ENCODE measurements at regions not wholly inside any gene's neighbourhood (a gene's known extent, or its start where the extent isn't known, plus 50 kb on each side); places are given as distances from the start of the nearest gene placed in this dataset.

DNA sequence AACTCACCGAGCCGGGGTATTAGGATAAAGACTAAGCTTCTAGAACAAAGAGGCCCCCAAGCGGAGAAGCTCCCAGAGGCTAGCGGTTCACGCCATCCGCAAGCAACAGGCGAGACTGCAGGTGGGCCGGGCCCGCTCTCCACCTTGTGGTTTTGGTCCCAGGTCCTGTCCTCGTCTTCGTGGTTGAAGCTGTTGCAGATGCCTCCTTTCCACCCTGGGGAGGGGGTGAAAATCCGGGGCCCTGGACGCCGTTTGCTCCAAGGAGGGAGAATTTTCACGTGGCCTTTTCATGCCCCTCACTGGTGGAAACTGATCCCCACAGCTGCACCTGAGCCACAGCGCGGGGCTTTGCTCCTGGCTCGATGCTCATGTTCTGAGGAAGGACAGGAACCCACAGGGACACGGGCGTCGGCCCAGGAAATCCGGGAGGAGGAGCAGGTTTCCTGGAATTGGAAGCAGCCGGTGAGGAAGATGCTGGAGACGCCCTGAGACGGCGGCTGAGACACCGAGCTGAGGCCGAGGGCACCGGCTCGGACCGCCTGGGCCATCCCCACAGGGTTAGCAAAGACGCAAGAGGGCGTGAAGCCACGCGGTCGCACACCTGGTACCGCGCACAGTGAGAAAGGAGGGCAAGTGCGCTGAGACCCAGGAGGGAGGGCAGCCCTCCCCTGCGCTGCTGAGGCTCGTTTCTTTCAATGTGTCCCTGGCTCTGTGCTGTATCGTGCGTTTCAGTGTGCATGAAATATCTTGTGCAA, 54.7 kb upstream of the SALL3 start:
- DNase-seq (ENCODE audit: low read depth): no peak

- no peak for DNase-seq (ENCODE audit: low read depth)
Observed at GRCh38 chr18:78925557-78926242, 53.9 kb upstream of the SALL3 start.

DNA sequence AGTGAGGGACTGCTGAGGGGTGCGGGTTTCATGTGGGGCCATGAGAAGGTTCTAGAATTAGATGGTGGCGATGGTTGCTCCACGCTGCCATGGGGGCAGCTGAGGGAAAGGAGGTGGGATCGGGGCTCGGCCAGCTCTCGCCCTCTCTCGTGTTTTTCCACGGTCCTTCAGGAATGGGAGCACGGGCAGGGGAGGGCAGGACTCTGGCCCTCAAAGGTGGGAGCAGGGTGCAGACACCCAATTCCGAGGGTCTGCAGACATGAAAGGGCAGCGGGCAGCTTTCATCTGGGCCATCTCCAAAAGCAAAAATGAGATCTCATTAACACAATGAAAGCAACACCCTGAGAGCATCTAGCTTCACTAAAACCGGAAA, 53.4 kb upstream of the SALL3 start:
- DNase-seq (ENCODE audit: low read depth): no peak

- DNase-seq (ENCODE audit: low read depth): no peak
Observed at GRCh38 chr18:78927156-78927555, 52.5 kb upstream of the SALL3 start.

- DNase-seq (ENCODE audit: low read depth): no peak
Observed at GRCh38 chr18:78927616-78928015, 52.0 kb upstream of the SALL3 start.

- DNase-seq (ENCODE audit: low read depth): no peak
Observed at GRCh38 chr18:78928076-78928475, 51.5 kb upstream of the SALL3 start.

GRCh38 chr18:78929516-78929915, 50.1 kb upstream of the SALL3 start:
- DNase-seq (ENCODE audit: low read depth): no peak

All from M059J (cell line).